Cardiac septum (tissue), 1 donor: ENCODE measurements at regions not wholly inside any gene's neighbourhood (a gene's known extent, or its start where the extent isn't known, plus 50 kb on each side); places are given as distances from the start of the nearest gene placed in this dataset.
"Not testable (repeated sequence)": the region's sequence is repeated elsewhere in the genome, so short reads cannot be mapped to it uniquely, and the experiment has no call there.

Experiments used
- DNase-seq: peaks from one replicate; pipeline ENCODE4 v3.0.0-alpha.2; 2020; ENCODE audit warnings: low spot score
- intact Hi-C: fragments of 100-400 bp; cut with DNase I; formaldehyde crosslinking; loops from one replicate; pipeline ENCODE4 v1.14.0; 2022
- donor health status: DM: no; HTN: no; CAD: no.

GRCh38 chr2:13401312-13401711, 684.6 kb downstream of the TRIB2 start:
- intact Hi-C loops = no loop called here
- no peak for DNase-seq

GRCh38 chr2:13413989-13414388, 697.3 kb downstream of the TRIB2 start:
- no peak for DNase-seq
- intact Hi-C loops = no loop called here

DNA sequence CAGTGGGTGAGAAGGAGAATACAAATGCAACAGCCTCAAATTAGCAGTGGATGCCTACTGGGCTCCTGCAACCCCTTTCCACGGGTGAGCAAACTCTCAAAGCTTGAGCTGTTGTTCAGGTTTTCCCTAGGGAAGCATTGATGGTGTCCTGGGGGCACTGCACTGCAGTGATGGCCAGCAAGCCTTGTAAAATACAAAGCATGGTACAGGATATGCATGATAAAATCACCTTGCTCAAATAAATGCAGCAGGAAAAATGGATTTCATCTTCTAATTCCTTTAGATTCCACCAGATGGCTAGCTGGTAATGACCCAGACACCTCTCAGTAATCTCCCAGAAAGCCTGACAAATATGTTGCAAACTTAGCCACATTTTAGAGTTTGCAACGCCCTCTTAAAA, 698.2 kb downstream of the TRIB2 start:
- DNase-seq = no peak
- intact Hi-C loops = no loop called here

DNA sequence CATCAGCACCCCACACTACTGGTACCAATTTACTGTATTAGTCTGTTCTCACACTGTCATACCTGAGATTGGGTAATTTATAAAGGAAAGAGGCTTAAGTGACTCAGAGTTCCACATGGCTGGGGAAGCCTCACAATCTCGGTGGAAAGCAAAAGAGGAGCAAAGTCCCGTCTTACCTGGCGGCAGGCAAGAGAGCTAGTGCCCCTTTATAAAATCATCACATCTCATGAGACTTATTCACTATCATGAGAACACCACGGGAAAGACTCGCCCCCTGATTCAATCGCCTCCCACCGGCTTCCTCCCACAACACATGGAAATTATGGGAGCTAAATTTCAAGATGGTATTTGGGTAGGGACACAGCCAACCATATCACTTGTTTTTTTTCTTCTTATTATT, 717.2 kb downstream of the TRIB2 start:
- intact Hi-C loops = no loop called here
- DNase-seq = no peak

DNA sequence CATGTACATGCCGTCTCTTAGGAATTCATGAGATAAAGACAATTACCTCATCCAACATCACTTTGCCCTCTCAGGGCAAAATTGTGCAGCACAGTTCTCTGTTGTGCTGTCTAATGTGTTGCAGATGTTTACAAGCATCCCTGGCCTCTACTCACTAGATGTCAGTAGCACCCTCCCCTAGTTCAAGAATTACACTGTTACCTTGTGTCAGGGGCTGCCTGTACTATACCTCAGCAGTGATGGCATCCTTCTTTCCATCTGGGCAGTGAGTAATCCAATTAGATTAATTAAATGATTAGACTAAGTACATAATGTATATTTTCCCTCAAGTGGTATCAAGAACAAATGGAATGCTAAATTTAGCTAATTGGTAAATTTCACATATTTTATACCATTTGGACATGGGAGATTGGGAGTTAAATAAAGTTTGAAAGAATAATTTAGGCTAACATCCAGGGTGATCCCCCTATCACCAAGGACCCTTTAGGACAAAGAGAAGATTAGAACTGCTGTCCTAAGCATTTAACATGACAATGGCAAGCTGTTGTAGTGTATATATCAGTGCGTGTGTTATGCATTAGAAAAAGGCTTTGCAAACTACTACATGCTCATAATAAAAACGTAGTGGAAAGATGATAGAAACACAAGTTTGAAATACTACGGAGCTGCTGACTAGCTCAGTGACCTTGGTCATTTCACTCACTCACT, 727.0 kb downstream of the TRIB2 start:
- DNase-seq, intact Hi-C loops: not testable (repeated sequence)

- intact Hi-C loops = no loop called here
- no peak for DNase-seq
Measured at GRCh38 chr2:13462464-13462863, 745.7 kb downstream of the TRIB2 start.

- DNase-seq = no peak
- intact Hi-C loops = no loop called here
Measured at GRCh38 chr2:13466076-13466475, 749.3 kb downstream of the TRIB2 start.

GRCh38 chr2:13474538-13474937, 757.8 kb downstream of the TRIB2 start:
- intact Hi-C loops = no loop called here
- DNase-seq = no peak

DNA sequence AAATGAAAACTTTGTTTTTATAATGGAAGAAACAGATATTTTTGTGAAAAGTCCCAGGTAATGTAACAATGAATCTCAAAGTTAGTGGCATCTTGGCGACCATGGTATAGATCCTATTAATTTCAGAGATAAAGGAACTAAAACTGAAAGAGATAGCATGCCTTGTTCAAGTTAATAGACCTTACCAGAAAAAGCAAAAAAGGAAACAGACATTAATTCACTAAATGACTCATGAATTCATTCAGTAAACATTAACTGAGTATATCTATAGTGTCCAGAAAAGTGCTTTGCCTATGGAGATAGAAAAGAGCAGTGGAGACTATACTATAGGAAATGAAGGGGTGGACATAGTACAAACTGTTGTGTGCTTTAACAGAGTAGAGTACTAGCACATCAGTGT, 763.3 kb downstream of the TRIB2 start:
- no peak for DNase-seq
- intact Hi-C loops = no loop called here

- no peak for DNase-seq
- intact Hi-C loops = no loop called here
Measured at GRCh38 chr2:13481201-13481600, 764.5 kb downstream of the TRIB2 start.

GRCh38 chr2:13485256-13485655, 768.5 kb downstream of the TRIB2 start:
- intact Hi-C loops = no loop called here
- DNase-seq = no peak

DNA sequence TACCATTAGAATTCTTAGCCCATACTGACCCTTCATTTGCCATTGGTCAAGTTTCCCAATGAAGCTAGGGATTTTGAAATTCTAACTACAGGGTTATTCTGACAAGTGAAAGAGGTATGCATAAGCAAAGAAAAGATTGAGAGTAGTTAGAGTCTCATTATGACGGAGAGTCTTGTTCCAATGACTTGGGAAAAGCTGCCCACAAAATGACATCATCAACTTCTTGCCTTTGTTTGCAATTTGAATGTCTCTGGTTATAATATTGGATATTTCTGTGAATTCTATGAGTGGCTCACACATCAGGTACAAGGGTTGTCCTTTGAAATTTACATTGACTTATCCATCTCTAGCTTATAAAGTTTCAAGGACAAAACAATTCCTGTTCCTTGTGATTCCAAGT, 772.2 kb downstream of the TRIB2 start:
- intact Hi-C loops = no loop called here

DNA sequence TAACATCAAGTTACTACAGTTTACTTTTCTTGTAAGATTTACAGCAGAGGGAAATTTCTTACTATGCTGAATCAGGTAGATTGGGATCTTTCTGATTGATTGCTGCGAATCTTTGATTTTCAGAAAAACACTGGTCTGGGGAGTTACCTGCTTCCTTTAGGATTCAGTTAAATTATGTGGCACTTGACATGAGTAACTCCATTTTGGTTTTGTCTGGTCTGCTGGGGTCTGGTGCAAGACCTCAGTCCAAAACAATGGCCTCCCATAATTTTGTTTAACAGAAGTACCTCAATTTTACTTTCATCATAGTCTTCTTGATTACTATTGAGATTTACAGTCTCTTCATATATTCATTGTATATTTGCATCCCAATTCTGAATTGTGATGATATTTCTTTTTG, 775.5 kb downstream of the TRIB2 start:
- intact Hi-C loops = no loop called here
- DNase-seq = no peak

More for the DNA sequence above, 772.2 kb downstream of the TRIB2 start:
- DNase-seq = no peak

GRCh38 chr2:13495051-13495450, 778.3 kb downstream of the TRIB2 start:
- DNase-seq = no peak
- intact Hi-C loops = no loop called here

DNA sequence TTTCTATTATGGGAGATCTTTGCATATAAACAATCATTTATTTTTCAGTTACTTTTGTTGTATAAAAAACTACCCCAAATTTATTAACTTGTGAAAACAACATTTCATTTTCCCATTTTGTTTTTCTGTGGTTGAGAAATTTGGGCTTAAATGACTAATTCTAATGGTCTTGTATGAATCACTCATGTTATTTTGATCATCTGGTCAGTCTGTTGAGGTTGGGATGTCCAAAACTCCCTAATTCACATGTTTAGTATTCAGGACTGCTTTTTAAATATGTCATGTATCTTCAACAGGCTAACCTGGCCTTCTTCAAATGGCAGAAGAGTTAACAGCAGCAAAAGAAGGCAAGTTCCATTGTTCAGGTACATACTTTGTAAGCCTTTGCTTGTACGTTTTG, 788.1 kb downstream of the TRIB2 start:
- DNase-seq = no peak
- intact Hi-C loops = no loop called here

DNA sequence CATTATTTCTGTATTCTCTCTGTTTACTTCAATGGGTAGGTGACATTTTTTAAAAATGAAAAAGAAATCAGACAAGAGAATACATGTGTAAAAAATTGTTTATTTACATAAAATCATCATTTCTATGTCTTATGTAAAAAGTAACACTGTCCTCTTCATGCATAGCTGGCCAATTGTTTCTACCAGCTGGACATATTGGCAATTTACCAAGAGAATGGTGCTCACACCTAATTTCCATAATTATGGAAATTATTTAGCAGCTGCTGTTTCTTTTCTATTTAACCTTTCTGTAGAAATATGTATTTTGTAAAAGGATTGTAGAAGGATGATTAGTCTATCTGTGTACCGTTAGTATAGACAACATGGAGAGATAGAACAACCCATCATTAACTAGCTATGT, 791.9 kb downstream of the TRIB2 start:
- intact Hi-C loops = no loop called here
- no peak for DNase-seq

GRCh38 chr2:13515254-13515653, 798.5 kb downstream of the TRIB2 start:
- intact Hi-C loops = no loop called here
- no peak for DNase-seq

GRCh38 chr2:13522096-13522495, 805.4 kb downstream of the TRIB2 start:
- DNase-seq = no peak
- intact Hi-C loops = no loop called here

- DNase-seq = no peak
- intact Hi-C loops = no loop called here
Measured at GRCh38 chr2:13522917-13523821, 806.4 kb downstream of the TRIB2 start.

GRCh38 chr2:13524492-13524891, 807.8 kb downstream of the TRIB2 start:
- intact Hi-C loops = no loop called here
- DNase-seq = no peak
